Endothelial cell of umbilical vein (primary cell): ENCODE measurements at regions not wholly inside any gene's neighbourhood (a gene's known extent, or its start where the extent isn't known, plus 50 kb on each side); places are given as distances from the start of the nearest gene placed in this dataset.

Source experiments
- BruUV-seq: library from RNA; stranded (reverse); fragments of 400-500 nt; replicated peaks from 2 replicates; lab custom pipeline; 2021; lab: Mats Ljungman, UMichigan
- CTCF ChIA-PET: fragments of 300-600, 350-600 bp; sonication (Branson Sonifier 250); formaldehyde crosslinking; loops from one replicate; lab custom pipeline; 2021; ENCODE audit warnings: antibody characterized with exemption, inconsistent platforms; lab: Charles Lee
- POLR2A ChIA-PET: fragments of 300-600, 350-600 bp; sonication (Branson Sonifier 250); formaldehyde crosslinking; loops from one replicate; lab custom pipeline; 2021; ENCODE audit warnings: antibody characterized with exemption, inconsistent platforms; lab: Charles Lee
- DNase-seq: peaks from one replicate; pipeline ENCODE4 v3.0.0-alpha.2; 2011; ENCODE audit warnings: low read depth, low spot score
- FAIRE-seq: peaks from 2 replicates; lab custom pipeline; 2011; peaks lifted over from hg19 to GRCh38; lab: Jason Lieb, UNC
- H2AFZ ChIP-seq: 2 replicates; pipeline ENCODE4 v1.6.0; 2012; ENCODE audit warnings: low read depth, low read length, control low read depth, inconsistent platforms
- H3K27ac ChIP-seq: 2 replicates; pipeline ENCODE4 v1.5.1; 2011; ENCODE audit warnings: low read depth, mild to moderate bottlenecking, control low read depth, low read length, moderate library complexity; ENCODE audit not compliant: insufficient read depth
- H3K27me3 ChIP-seq, 2 experiments: 2 replicates each; pipeline versions ENCODE4 v1.6.0 to v1.6.1; 2011; ENCODE audit warnings: low read length in 2 of 2, mixed read lengths in 1 of 2; ENCODE audit not compliant: control insufficient read depth in 2 of 2, insufficient read depth in 2 of 2
- H3K36me3 ChIP-seq, 2 experiments: 2 replicates in 1 of 2; 3 replicates in 1 of 2; pipeline ENCODE4 v1.5.1; 2011; ENCODE audit warnings: low read length in 2 of 2, mild to moderate bottlenecking in 1 of 2, moderate library complexity in 1 of 2; ENCODE audit not compliant: control insufficient read depth in 2 of 2, insufficient read depth in 2 of 2; ENCODE audit errors: extremely low read depth in 1 of 2
- H3K4me1 ChIP-seq: 3 replicates; pipeline ENCODE4 v1.5.1; 2011; ENCODE audit warnings: mild to moderate bottlenecking, low read length; ENCODE audit not compliant: control insufficient read depth, insufficient read depth; ENCODE audit errors: extremely low read depth
- H3K4me2 ChIP-seq: 2 replicates; pipeline ENCODE4 v1.6.1; 2011; ENCODE audit warnings: low read length, control low read depth, mixed read lengths; ENCODE audit not compliant: insufficient read depth
- H3K4me3 ChIP-seq, 3 experiments: fragments of 200-600 bp in 1 of 3; sonication (generic), shearing (Covaris generic) in 1 of 3; replicated peaks in 1 of 3; 2 replicates each; pipeline ENCODE4 v1.5.1; 2011 to 2016; ENCODE audit warnings: control low read depth in 3 of 3, low read length in 3 of 3, mild to moderate bottlenecking in 2 of 3, inconsistent platforms in 1 of 3, low read depth in 1 of 3, moderate library complexity in 1 of 3; ENCODE audit not compliant: insufficient read depth in 1 of 3
- H3K79me2 ChIP-seq: 2 replicates; pipeline ENCODE4 v1.6.0; 2012; ENCODE audit warnings: low read length, inconsistent platforms; ENCODE audit not compliant: control insufficient read depth, insufficient read depth
- H3K9ac ChIP-seq: replicated peaks from 2 replicates; pipeline ENCODE3; 2011; ENCODE audit warnings: low read length, control low read depth; ENCODE audit not compliant: insufficient read depth; ENCODE audit errors: extremely low read depth
- H3K9me1 ChIP-seq: replicated peaks from 3 replicates; pipeline ENCODE4 v1.6.0; 2011; ENCODE audit warnings: mild to moderate bottlenecking, low read length; ENCODE audit not compliant: control insufficient read depth, insufficient read depth; ENCODE audit errors: extremely low read depth
- H3K9me3 ChIP-seq: replicated peaks from 2 replicates; pipeline ENCODE4 v1.5.1; 2012; ENCODE audit warnings: low read length, inconsistent platforms; ENCODE audit not compliant: control insufficient read depth, insufficient read depth
- H4K20me1 ChIP-seq: replicated peaks from 2 replicates; pipeline ENCODE3; 2011; ENCODE audit warnings: mild to moderate bottlenecking, low read length; ENCODE audit not compliant: control insufficient read depth, insufficient read depth; ENCODE audit errors: extremely low read depth
- CTCF ChIP-seq, 2 donors: IDR thresholded peaks; 1 replicate in 1 of 2; 2 replicates in 1 of 2; pipeline ENCODE4 v1.5.1; 2011; ENCODE audit warnings: low read length in 2 of 2, mild to moderate bottlenecking in 2 of 2, moderate library complexity in 2 of 2, control low read depth in 1 of 2, inconsistent platforms in 1 of 2, low read depth in 1 of 2; ENCODE audit not compliant: insufficient read depth in 1 of 2; ENCODE audit errors: extremely low read depth in 1 of 2
- EZH2 ChIP-seq: IDR thresholded peaks from 2 replicates; pipeline ENCODE4 v1.6.1; 2012; ENCODE audit warnings: borderline replicate concordance, low read depth, mild to moderate bottlenecking, moderate library complexity, low read length, inconsistent platforms; ENCODE audit not compliant: severe bottlenecking
- FOS ChIP-seq: IDR thresholded peaks from 2 replicates; pipeline ENCODE4 v1.6.1; 2011; ENCODE audit warnings: mild to moderate bottlenecking, low read length, moderate library complexity, borderline replicate concordance; ENCODE audit not compliant: insufficient read depth
- GATA2 ChIP-seq: IDR thresholded peaks from 2 replicates; pipeline ENCODE4 v1.7.0; 2011; ENCODE audit warnings: low read depth, mild to moderate bottlenecking, moderate library complexity, mixed read lengths, low read length; ENCODE audit not compliant: insufficient read length, insufficient read depth
- JUN ChIP-seq: IDR thresholded peaks from 2 replicates; pipeline ENCODE4 v1.6.1; 2011; ENCODE audit warnings: borderline replicate concordance, low read depth; ENCODE audit not compliant: insufficient read length, insufficient read depth
- MAX ChIP-seq: IDR thresholded peaks from 2 replicates; pipeline ENCODE4 v1.6.1; 2011; ENCODE audit not compliant: insufficient read depth, insufficient read length
- POLR2A ChIP-seq: IDR thresholded peaks from 2 replicates; pipeline ENCODE4 v1.6.1; 2012; ENCODE audit warnings: low read depth, mild to moderate bottlenecking, control low read depth, low read length
- POLR2AphosphoS5 ChIP-seq: IDR thresholded peaks from 2 replicates; pipeline ENCODE4 v1.6.1; 2012; ENCODE audit warnings: low read depth, mild to moderate bottlenecking, control low read depth, low read length, moderate library complexity; ENCODE audit not compliant: insufficient read depth
- dilution Hi-C: fragments of 300-500 bp; cut with MboI; formaldehyde crosslinking; loops from one replicate; pipeline ENCODE4 v1.15.0; 2019; ENCODE audit warnings: low sequenced_read_pairs; ENCODE audit not compliant: extremely low pct_ligation_motif_present
- intact Hi-C: fragments of 100-400 bp; cut with micrococcal nuclease; formaldehyde crosslinking; loops from one replicate; pipeline ENCODE4 v1.10.0; 2022

- no peaks in the 10 kb centered on the region for H3K9me3 ChIP-seq
- DNase-seq: no peak
- H3K4me1 ChIP-seq: no peaks in the 10 kb centered on the region
- no peaks in the 10 kb centered on the region for H4K20me1 ChIP-seq
- POLR2A ChIA-PET: no interaction called here
- intact Hi-C loops (no loop called here), dilution Hi-C loops (no loop called here)
- TF ChIP-seq MAX (no peak), CTCF (IDR thresholded peaks at IDR 0.05; ENCODE audit: extremely low read depth in 1 of 2, insufficient read depth in 1 of 2, low read depth in 1 of 2, low read length in 2 of 2) (no peak), JUN (no peak), FOS (no peak), POLR2AphosphoS5 (no peak), GATA2 (no peak), EZH2 (no peak), POLR2A (no peak)
- H3K4me3 ChIP-seq: no peak overlapping the region
- CTCF ChIA-PET: no interaction called here
- H3K79me2 ChIP-seq: no peaks in the 10 kb centered on the region
- BruUV-seq: no TSS peak
- no peak overlapping the region for H3K27ac ChIP-seq
- H3K27me3 ChIP-seq: no peaks in the 10 kb centered on the region
- H3K36me3 ChIP-seq: no peaks in the 10 kb centered on the region
- FAIRE-seq: no peak
- H3K4me2 ChIP-seq: no peak overlapping the region
- no peaks in the 10 kb centered on the region for H3K9me1 ChIP-seq
- no peak overlapping the region for H3K9ac ChIP-seq
- H2AFZ ChIP-seq: no peak overlapping the region
Measured at GRCh38 chr12:131494741-131495524, 216.0 kb upstream of the SFSWAP start.
